Cardiac fibroblast (primary cell): ENCODE measurements at regions not wholly inside any gene's neighbourhood (a gene's known extent, or its start where the extent isn't known, plus 50 kb on each side); places are given as distances from the start of the nearest gene placed in this dataset.

Experiments
- DNase-seq, 2 donors: peaks; one replicate each; pipeline versions ENCODE4 v3.0.0 to v3.0.0-alpha.2; 2010; ENCODE audit warnings: low read depth in 2 of 2
- H3K4me3 ChIP-seq, 2 donors: replicated peaks in 1 of 2; 1 replicate in 1 of 2; 2 replicates in 1 of 2; pipeline ENCODE4 v1.5.1; 2011; ENCODE audit warnings: low read depth in 2 of 2, low read length in 2 of 2, mild to moderate bottlenecking in 2 of 2, moderate library complexity in 1 of 2
- TF ChIP-seq, protein P1 (sequence below): IDR thresholded peaks from one replicate; pipeline ENCODE4 v1.5.1; 2011; ENCODE audit warnings: low read depth, mild to moderate bottlenecking, low read length, inconsistent platforms

DNA sequence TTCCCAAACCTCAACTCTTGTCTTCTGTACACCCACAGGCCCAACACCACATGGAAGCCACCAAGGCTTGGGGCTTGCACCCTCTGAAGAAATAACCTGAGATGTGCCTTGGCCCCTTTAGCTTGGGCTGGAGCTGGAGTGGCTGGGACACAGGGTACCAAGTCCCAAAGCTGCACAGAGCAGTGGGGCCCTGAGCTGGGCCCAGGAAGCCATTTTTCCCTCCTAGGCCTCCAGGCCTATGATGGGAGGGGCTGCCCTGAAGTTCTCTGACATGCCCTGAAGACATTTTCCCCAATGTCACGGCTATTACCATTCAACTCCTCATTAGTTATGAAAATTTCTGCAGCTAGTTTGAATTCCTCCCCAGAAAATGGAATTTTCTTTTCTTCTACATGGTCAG is 163.2 kb upstream of the ARID1B start:
- DNase-seq, result no peak
- TF ChIP-seq, protein P1, sequence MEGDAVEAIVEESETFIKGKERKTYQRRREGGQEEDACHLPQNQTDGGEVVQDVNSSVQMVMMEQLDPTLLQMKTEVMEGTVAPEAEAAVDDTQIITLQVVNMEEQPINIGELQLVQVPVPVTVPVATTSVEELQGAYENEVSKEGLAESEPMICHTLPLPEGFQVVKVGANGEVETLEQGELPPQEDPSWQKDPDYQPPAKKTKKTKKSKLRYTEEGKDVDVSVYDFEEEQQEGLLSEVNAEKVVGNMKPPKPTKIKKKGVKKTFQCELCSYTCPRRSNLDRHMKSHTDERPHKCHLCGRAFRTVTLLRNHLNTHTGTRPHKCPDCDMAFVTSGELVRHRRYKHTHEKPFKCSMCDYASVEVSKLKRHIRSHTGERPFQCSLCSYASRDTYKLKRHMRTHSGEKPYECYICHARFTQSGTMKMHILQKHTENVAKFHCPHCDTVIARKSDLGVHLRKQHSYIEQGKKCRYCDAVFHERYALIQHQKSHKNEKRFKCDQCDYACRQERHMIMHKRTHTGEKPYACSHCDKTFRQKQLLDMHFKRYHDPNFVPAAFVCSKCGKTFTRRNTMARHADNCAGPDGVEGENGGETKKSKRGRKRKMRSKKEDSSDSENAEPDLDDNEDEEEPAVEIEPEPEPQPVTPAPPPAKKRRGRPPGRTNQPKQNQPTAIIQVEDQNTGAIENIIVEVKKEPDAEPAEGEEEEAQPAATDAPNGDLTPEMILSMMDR, result no peak
- no peak overlapping the region for H3K4me3 ChIP-seq

DNA sequence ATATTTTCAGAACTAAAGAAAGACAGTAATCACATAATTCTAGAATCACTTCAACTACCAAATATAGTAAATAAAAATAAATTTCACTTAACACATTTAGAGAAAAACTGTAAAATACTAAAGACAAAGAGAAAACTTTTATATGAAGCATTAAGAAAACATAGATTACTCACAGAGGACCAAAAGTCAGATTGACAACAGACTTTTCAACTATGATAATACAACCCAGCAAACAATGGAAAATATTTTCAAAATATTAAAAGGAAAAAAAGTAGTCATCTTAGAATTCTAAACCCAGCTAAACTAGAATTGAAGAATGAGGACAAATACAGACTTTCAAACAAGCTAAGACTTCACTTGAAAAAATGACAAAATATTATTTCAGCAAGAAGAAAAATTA is 164.8 kb upstream of the ARID1B start:
- DNase-seq, result no peak
- H3K4me3 ChIP-seq, result no peak overlapping the region
- TF ChIP-seq, protein P1, result no peak

DNA sequence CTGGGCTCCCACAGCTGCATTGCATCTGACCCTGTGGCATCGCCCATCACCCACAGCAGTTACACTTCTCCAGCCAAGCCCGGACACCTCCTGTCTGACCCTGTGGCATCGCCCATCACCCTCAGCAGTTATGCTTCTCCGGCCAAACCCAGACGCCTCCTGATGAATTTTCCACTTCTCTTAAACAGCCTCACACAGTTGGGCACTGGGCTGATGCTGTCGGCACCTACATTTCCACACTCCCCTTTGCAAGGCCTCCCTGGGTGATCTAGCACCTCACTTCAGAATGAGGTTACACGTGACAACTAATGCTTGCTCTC is 175.2 kb upstream of the ARID1B start:
- H3K4me3 ChIP-seq, result no peak overlapping the region
- TF ChIP-seq, protein P1, result no peak
- no peak for DNase-seq

DNA sequence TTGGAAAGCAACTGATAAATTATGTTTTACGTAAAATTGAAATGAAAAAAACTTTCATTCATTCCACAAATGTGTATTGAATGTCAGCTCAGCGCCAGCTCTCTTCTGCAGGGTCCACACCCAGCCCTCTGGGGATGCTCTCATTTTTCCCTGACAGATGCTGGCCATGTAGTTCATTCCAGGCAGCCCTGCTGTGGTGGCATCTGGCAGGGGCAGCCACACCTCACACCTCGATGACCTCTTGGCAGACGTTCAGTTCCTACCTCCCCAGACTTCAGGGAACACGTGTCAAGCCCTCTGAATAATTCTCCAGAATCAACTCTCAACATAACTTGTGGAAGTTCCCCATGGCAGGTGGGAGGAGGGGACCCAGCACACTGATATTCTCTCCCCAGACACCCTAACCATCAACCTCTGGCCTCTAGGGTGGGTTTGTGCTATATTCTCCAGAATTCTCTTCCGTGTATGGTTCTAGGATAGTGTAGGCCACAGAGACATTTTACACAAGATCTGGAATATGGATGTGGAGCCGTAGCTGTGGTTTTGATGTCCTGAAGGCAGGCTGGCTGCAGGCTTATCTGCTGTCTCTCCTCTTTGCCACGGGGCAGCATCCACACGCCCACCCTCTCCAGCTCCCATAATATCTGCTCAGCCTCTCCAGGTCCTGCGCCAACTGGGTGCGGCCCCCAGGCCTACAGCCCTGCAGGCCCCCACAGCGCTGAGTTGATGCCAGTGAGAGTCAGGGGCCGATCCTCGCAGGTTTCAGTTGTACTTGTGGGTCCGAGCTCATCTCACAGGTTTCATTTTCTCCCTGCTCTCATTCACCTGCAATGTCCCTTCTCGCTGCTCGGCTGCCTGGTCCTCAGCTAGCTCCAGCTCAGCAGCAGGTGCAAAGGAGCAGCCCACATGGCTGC is 175.8 kb upstream of the ARID1B start:
- TF ChIP-seq, protein P1, result no peak
- no peak overlapping the region for H3K4me3 ChIP-seq
- no peak for DNase-seq

DNA sequence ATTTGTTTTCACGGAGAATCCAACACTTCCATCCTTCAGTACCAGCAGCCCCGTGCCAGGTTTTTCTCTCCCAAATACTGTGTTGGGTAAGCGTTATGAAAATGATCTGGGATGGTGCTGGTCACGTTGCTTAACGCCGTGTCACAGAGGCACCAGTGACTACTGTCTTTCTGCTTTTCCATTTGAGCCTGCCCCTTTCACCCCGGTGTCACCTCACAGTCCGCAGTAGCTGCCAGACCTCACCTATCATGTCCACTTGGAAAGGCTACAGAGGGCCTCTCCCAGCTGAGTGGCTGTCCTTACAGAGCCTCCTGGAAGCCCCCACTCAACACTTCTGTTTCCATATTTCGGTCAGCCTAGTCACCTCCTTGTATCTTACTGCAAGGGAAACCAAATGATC is 176.5 kb upstream of the ARID1B start:
- H3K4me3 ChIP-seq, result no peak overlapping the region
- DNase-seq, result no peak
- TF ChIP-seq, protein P1, result no peak

DNA sequence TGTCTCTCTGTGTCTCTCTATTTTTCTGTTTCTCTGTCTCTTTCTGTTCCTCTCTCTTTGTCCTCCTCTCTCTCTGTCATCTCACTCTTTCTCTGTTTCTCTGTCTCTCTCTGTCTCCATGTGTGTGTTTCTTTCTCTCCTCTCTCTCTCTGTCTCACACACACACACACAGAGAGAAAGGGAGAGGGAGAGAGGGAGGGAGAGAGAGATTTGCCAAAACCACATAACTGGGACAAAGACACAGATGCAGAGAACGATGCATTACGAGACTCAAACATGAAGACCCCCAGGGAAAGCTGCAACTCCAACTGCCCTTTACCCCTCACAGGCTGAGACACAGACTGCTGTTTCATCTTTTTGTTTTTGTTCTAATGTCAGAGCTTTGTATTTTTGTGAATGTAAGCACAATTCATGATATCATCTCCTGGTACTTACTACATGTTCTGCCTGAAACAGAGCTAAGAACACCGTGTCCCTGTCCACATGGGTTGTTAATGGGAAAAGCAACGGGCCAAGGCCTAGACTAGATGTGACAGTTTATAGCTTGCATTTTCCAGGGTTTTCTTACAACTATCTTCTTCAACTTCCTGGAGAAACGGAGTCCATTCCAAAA is 177.1 kb upstream of the ARID1B start:
- no peak for DNase-seq
- no peak overlapping the region for H3K4me3 ChIP-seq
- TF ChIP-seq, protein P1, result no peak
